ENCODE measurements at regions not wholly inside any gene's neighbourhood (a gene's known extent, or its start where the extent isn't known, plus 50 kb on each side); places are given as distances from the start of the nearest gene placed in this dataset.
A peak's percentile ranks its signal among the peaks of the same experiment; 100 is the strongest.
"Not testable (repeated sequence)": the region's sequence is repeated elsewhere in the genome, so short reads cannot be mapped to it uniquely, and the experiment has no call there.

DNA sequence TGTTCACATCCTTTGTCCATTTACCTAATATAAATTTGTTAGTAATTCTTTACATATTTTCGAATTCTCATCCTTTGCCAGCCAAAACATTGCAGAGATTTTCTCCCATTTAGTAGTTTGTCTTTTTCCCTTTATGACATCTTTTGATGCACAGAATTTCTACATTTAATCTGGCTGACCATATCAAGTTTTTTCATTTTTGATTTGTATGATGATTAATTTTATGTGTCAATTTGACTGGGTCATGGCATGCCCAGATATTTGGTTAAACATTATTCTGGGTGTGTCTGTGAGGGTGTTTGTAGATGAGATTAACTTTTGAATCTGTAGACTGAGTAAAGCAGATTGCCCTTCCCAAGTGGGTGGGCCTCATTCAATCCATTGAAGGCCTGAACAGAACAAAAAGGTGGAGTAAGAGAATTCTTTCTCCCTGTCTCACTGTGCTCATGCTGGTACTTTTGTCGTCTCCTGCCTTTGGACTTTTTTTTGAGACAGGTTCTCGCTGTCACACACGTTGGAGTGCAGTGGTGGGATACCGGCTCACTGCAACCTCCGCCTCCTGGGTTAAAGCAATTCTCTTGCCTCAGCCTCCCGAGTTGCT is 72.1 kb upstream of the EPB41L1 start:
- DNase-seq: no peak

- DNase-seq: not testable (repeated sequence)
These were observed 71.3 kb upstream of the EPB41L1 start for GRCh38 chr20:36083200-36083599.

- DNase-seq: no peak
These were observed 70.2 kb upstream of the EPB41L1 start for GRCh38 chr20:36084356-36084755.

- no peak for DNase-seq
These were observed 69.5 kb upstream of the EPB41L1 start for GRCh38 chr20:36084897-36085613.

DNA sequence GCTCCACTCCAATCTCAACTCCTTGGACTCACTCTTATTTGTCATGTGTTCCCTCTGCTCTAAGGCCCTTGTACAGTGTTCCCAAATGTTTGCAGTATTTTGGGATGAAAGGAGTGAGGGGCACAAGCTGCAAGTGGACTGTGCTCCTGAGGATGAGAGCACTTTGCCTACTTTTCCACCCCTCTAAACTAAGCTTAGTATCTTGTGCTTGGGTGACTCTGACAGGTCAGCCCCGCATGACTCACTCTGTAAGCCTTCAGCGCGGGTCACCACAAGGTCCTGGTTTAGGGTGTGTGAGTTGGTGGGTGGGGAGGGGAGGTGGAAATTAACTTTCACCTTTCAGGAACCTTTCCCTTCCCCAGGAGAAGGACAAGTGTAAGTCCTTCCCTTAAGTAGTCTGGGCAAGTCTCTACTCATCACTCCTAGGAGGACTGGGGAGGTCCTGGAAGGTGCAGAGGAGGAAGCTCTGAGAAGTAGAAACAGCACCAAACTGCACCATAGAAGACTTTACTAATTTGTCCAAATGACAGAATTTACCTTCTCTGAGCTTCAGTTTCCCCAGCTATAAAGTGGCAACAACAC is 68.8 kb upstream of the EPB41L1 start:
- no peak for DNase-seq

DNA sequence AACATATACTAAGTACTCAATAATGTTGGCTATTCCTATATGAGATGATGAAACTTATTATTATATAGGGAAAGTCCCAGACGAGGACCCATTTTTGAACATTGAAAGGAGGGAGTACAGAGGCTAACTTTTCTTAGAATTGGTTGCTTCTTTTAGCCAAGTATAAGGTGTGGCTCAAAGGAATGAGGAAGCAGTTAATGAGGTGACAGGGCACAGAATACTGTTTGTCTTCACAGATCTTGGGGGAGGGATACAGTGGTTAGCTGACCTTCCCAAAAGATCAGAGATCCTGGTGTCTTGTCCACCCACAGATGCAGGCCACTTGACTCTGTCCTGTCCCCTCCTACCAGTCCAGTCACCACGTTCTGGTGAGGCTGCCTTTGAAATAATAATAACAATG is 67.8 kb upstream of the EPB41L1 start:
- DNase-seq: no peak

DNA sequence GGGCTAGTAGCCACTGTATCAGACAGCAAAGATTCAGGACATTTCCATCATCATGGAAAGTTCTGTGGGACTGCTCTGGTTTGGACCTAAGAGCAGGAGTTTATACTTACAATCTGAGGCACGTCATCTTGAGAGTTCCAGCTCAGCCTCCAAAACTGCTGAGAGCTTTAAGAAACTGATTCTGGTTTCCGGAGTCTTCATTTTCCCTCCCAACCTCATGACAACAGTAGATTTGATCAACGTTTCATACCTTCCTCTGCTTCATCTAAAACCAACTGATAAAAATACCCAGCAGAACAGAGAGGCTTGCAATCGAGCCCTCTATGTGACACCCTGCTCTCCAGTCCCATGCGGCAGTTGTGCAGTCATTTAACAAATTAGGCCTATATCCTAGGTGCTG is 64.3 kb upstream of the EPB41L1 start:
- no peak for DNase-seq

DNA sequence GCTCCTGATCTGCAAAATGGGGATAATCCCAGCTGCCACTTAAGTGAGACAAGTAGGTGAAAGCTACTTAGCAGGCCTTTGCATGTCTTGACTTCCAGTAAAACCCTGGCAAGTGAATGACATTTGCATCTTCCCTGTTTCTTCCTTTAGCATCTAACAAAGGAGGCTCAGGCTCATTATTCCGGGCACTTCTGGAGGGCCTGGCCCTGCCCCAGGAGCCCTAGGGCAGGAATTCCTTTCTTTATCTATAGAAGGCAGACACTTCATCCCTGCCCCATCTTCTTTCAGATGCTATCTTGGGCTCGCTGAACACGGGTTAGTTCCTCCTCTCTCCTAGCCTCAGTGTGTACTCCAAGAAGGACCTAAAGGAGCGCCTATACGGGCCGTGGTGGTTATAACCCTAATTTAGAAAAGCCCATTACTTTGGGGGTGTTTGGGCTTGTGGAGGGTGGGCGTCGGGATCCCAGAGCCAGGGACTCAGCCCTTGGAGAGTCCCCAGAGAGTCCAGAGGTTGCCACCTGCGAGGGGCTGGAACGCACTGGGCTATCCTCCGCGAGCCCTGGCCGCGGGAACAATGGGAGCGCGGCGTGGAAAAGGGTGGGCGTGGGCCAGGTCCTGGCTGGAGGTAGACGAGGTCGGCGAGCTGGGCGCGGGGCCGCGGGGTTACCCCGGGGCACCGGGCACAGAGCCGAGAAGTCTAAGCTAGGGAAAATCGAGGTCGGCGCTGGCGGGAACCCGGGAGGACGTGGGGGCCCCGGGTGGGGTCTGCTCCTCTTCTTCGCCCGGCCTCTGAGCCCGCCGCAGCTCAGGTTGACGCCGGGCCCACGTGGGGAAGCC is 62.8 kb upstream of the EPB41L1 start:
- no peak for DNase-seq

- DNase-seq: peak; percentile 16 to 18
These were observed 62.0 kb upstream of the EPB41L1 start for GRCh38 chr20:36092398-36093024.

GRCh38 chr20:36093025-36093803 is 61.3 kb upstream of the EPB41L1 start:
- peak; percentile 48 to 50 for DNase-seq

- no peak for DNase-seq
These were observed 60.8 kb upstream of the EPB41L1 start for GRCh38 chr20:36093804-36094145.

DNA sequence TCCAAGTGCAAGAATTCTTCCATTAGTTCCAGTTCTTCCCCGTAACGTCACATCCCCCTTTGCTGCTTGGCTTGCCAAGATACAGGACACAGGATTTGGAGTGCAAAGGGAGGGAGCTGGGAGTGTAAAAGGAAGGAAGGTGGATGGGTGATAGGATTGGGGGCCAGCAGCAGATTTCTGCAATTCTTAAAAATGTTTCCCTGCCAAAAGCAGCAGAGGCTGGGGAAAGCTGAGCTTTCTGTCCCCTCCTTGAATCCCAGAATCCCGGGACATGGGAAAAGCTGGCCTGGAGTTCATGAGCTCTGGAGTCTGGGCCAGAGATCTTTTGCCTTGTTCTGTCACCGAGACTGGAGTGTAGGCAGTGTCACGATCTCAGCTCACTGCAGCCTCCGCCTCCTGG is 60.0 kb upstream of the EPB41L1 start:
- no peak for DNase-seq

DNA sequence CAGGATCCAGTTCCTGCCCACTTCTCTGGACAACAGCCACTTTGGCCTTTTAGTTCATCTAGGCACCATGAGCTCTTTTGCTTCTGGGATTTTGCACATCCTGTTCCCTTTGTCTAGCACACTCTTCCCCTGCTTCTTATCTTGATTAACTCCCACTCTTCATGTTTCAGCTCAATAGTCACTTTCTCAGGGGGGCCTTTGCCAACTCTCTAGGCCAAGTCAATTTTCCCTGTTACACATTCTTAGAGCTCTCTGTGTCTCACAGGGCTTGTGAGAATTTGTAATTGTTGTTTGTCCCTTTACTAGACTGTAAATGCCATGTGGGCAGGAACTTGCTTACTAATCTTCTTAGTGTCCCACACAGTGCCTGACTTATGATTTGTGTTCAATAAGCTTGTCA is 58.1 kb upstream of the EPB41L1 start:
- no peak for DNase-seq

GRCh38 chr20:36097337-36098151 is 57.0 kb upstream of the EPB41L1 start:
- DNase-seq: no peak

DNA sequence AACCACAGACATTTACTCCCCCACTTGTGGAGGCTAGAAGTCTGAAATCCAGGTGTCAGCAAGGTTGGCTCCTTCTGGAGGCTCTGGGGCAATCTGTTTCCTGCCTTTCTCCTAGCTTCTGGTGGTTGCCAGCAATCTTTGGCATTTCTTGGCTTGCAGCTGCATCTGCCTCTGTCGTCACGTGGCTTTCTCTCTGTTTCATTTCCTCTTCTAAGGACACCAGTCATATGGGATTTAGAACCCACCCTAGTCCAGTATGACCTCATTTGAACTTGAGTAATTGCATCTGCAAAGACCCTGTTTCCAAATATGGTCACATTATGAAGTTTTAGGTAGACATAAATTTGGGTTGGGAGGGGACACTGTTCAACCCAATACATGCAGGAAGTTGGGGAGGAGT is 56.2 kb upstream of the EPB41L1 start:
- no peak for DNase-seq

DNA sequence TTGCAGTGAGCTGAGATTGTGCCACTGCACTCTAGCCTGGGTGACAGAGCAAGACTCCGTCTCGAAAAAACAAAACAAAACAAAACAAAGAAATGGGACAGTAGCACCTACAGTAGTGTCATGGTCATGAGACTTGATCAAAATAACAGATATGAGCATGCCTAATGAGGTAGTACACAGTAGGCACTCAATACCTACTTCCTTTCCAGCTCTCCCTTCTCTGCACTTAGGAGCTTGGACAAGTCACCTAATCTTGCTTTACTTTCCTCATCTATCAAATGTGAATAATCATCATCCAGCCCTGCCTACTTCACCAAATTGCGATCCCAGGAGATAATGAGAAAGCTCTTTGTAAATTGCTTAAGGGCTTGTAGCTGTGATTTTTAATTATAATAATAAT is 55.4 kb upstream of the EPB41L1 start:
- DNase-seq: no peak

DNA sequence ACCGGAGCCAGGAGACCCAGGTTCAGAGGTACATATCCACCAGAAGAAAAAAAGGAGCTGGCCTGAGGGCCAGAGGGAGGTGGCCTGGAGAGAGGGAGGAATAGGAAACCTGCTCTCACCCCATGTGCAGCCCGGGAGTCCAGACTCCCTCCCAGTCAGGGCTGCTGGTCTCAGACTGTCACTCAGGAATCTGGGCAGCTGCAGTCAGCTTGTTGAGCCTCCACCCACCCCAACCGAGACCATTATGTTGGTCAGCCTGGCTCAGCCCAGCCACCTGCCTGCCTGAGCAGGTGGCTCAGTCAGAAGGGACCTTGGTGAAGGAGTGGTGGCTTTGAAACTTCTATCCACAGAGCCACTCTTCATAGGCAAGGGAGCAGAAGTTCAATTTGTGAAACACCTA is 53.3 kb upstream of the EPB41L1 start:
- no peak for DNase-seq

DNA sequence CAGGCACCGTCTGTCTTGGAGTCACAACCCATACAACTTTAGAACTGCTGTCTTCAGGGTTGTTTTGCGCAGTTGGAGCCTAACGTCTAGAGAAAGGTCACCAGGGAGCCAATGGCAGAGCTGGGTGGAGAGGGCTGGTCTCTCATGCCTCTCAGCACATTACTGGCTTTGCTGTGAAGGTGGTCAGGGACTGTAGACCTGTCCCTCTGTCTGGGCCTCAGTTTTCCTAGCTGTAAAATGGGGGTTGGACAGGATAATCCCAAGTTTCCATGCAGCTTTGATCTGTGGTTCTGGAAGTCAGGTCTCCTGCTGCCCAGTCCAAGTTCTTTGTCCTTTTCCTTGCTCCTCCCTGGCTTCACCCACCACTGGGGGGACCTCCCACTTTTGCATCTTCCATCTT is 52.2 kb upstream of the EPB41L1 start:
- no peak for DNase-seq

- no peak for DNase-seq
These were observed 51.5 kb upstream of the EPB41L1 start for GRCh38 chr20:36102809-36103596.

DNA sequence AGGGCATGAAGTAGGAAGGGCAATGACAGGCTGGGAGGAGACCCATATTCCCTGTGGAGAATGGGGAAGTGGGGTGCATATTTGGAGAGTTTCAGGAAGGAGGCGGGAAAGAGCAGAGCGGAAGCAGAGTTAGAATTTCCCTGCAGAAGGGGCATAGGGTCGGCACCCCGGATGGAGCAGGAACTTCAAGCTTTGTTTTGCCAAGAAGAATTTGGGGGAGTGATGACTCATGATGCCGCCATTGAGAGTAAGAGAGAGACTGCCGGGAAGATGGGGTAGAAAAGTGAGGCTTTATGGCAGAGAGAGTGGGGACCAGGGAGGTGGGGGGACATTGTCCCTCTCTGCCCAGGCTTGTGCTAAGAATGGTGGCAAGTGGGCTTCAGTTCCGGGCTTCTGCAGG is 50.3 kb upstream of the EPB41L1 start:
- DNase-seq: no peak

All from activated CD4-positive, alpha-beta T cell treated with anti-CD3 and anti-CD28 coated beads, Interleukin-2, amount 50 U/mL, for 48 hours (primary cell).